DMS 273 (cell line): ENCODE measurements at regions not wholly inside any gene's neighbourhood (a gene's known extent, or its start where the extent isn't known, plus 50 kb on each side); places are given as distances from the start of the nearest gene placed in this dataset.
A peak's percentile ranks its signal among the peaks of the same experiment; 100 is the strongest.
"Not testable (repeated sequence)": the region's sequence is repeated elsewhere in the genome, so short reads cannot be mapped to it uniquely, and the experiment has no call there.

ENCODE experiments used
- DNase-seq: peaks from one replicate; lab custom pipeline; 2025; ENCODE audit not compliant: unreplicated experiment; lab: John Stamatoyannopoulos, UW

GRCh38 chr10:30703446-30703845 lies 73.9 kb upstream of the LYZL2 start:
- DNase-seq, result not testable (repeated sequence)

DNA sequence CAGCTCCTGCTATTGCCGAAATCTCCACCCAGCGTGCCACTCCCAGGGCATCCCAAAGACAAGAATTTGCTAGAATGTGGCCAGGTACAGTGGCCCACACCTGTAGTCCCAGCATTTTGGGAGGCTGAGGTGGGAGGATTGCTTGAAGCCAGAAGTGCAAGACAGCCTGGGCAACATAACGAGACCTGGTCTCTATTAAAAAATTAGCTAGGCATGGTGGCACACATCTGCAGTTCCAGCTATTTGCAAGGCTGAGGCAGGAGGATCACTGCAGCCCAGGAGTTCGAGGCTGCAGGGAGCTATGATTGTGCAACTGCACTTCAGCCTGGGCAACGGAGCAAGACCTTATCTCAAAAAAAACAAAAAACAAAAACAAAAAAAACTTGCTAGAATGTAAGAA lies 73.3 kb upstream of the LYZL2 start:
- DNase-seq, result no peak

- DNase-seq, result peak; percentile 23
Measured at GRCh38 chr10:30701451-30702173, 72.1 kb upstream of the LYZL2 start.

DNA sequence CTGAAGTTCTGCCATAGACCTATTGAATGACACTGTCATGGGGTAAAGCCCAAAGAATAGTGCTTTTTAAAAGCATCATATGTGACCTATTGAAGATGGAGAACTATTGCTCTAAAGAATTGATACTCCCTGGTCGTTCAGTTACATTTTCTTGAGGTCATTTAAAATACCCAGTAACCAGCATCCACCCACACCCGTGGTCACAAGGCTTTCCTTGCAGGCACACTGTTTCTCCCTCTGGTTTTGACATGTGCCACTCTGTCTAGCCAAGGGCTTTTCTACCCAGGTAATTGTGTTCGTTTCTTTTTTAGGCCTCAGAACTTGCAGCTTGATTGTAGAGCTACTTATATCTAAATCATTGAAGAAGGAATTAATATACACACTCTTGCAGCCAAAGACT lies 68.3 kb upstream of the LYZL2 start:
- DNase-seq, result no peak

- DNase-seq, result not testable (repeated sequence)
Measured at GRCh38 chr10:30697221-30697620, 67.7 kb upstream of the LYZL2 start.

DNA sequence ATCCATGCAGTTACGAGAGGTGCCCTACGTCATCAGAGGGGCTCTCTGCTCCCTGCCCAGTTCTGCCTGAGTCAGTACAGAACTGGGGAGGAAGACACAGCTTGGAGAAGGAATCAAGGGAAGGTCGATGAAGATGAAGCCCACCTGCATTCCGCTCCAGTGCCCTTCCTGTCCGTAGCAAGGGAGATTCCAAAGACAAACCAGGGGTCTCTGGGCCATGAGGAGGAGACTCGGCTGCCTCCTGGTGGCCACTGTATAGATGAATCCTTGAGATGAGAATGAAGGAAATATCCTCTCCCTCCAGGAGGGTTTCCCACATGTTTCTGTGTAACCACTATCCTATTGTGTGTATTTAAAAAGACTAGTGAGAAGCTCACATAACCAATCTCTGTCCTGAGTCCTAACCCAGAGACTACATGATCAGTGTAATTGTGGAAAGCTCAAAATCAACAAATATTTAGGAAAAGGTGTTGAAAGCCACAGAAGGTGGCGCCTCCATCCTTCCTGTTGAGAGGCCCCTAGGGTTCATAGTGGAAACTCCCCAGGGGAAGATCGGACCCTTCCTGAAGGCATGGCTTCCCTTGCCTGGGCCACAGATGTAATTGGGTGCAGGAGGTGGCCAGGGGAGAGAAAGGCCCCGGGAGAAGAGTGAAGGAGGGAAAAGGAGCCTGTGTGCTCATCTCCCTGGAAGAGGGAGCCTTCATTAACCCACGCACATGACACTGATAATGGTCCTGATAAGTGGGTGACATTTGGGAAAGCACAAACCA lies 67.0 kb upstream of the LYZL2 start:
- not testable (repeated sequence) for DNase-seq

GRCh38 chr10:30695481-30696236 lies 66.1 kb upstream of the LYZL2 start:
- DNase-seq, result not testable (repeated sequence)

- no peak for DNase-seq
Measured at GRCh38 chr10:30694518-30695228, 65.1 kb upstream of the LYZL2 start.

DNA sequence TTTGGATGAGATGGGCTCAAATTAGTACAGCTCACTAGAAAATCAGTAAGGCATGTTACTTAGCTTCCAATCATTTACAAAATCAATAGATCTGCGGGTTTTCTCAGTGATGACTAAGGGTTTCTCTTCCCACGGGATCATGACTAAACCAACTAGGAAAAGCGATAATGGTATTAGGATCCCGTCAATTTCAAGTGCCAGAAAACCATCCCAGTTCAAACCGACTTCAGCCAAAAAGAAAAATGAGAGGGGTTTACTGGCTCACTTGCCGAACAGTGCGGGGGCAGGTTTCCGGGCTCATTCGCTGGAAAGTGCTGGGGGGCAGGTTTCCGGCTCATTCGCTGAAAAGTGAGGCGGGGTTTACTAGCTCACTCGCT lies 62.1 kb upstream of the LYZL2 start:
- DNase-seq, result no peak

- not testable (repeated sequence) for DNase-seq
Measured at GRCh38 chr10:30690948-30691638, 61.5 kb upstream of the LYZL2 start.

- DNase-seq, result no peak
Measured at GRCh38 chr10:30688456-30688855, 58.9 kb upstream of the LYZL2 start.

DNA sequence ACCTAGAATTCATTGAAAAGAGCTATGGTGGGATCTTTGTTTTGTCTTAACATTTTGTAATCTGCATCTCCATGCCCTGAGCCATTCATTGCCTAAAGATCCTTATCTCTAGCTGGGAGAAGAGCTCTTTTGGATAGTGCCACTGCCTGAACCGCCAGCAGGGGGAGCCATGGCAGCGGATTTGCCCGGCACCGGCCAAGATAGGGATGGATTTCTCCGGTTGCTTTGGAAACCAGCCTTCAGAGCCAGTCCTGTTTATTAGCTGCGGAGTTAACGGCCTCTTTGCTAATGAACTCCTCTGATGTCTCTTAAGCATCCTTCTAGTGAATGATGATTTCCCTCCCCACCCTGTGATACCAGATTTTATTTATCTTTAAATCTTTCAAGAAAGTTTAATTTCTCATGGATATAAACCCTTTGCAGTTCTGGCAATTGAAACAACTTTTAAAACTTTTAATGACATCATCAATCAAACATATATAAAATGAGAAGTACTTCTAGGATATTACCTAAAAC lies 58.2 kb upstream of the LYZL2 start:
- peak; percentile 81 for DNase-seq

DNA sequence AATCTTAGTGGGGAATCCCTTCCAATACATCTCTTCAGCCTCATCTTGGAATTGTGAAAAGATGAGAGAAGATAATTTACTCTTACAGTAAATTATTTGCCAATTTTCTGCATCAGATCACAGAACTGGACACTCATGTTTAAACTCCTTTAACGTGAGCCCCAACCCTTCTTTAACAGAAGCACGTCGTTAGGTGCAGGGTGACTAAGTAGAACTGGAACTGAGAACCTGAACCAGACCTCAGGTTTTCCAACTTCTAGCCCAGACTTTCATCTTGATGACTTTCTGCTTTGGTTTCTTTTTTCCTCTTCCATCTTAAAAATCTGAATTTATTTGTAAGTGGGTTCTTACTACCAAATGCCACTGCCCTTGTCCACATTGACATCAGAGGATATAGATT lies 57.2 kb upstream of the LYZL2 start:
- no peak for DNase-seq

DNA sequence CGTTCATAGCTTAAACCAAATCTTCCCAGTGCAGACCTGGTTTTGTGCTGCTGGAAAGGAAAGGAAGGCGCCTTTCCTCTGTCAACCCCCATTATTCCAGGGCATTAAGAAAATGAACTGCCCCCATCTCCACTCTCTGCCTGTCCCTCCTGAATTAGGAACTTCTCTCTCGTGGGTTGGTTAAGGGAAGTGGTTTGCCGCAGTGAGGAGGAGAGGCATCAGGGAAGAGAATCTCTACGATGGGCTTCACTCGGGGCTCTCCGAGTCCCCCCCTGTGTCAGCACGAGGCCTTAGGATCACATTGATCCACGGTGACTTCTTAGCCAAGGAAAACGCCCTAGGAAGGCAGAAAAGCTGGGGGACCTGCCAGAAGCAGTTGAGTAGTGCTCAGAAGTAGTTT lies 53.9 kb upstream of the LYZL2 start:
- DNase-seq, result no peak

DNA sequence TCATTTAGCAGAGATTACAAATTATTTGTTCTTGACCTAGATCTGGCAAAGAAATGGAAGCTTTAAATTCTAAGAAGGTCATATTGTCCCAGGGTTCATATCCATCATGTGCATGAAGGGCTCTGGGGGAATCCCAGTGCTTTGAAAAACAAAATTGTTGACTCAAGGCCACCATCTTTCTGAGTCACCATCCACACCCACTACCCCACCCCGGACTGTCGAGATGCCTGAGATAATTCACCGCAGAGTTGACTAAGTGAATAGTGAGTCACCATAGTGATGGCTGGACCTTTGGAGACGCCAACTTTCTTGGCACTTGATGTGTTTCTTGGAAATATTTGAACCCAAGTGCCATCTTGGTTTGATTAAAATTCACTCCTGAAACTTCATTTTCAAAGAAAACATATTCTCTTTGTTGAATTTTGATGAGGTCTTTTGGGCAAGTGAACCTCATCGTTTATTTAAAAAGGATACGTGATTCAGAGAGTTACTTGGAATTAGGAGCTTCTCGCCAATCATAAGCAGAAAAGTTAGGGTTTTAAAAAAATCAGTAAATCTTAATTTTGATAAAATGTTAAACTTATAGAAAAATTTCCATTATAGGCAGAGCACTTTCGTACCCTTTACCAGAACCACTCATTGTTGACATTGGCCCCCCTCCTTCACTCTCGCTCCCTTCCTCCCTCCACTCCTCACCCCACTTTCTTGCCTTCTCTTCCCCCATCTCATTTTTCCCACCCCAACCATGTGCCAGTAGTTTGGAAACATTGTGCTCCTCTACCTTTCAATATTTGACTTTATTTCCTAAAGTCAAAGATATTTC lies 53.0 kb upstream of the LYZL2 start:
- DNase-seq, result not testable (repeated sequence)

DNA sequence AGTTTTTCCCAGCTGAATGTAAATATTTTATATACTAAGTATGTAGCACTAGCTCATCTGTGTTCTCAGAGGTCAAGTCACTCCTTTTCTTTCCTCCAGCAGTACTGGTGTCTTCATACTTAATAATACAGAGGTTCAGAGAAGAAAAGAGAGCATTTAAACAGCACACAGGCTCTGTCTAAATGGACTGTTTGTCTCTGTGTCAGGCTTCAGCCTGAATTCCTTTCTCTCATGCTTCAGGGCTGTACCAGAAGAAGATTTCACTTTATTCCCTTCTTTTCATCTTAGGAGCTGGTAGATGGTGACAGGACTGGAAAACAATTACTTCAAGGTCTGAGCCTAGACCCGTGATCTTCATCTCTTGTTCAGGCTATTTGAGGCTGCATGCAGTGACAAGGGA lies 51.4 kb upstream of the LYZL2 start:
- DNase-seq, result no peak
